Glutamatergic neuron (in vitro differentiated cells): ENCODE measurements at regions not wholly inside any gene's neighbourhood (a gene's known extent, or its start where the extent isn't known, plus 50 kb on each side); places are given as distances from the start of the nearest gene placed in this dataset.

ENCODE experiments used
- DNase-seq: peaks from one replicate; pipeline ENCODE4 v3.0.0; 2022
- H3K27ac Mint-ChIP-seq: one replicate; pipeline ENCODE4 v1.8.0; 2020; ENCODE audit warnings: mild to moderate bottlenecking, mixed read lengths, inconsistent platforms; ENCODE audit not compliant: unreplicated experiment
- H3K27me3 Mint-ChIP-seq: one replicate; pipeline ENCODE4 v1.8.0; 2020; ENCODE audit warnings: mild to moderate bottlenecking, moderate library complexity, mixed read lengths, inconsistent platforms; ENCODE audit not compliant: unreplicated experiment
- H3K36me3 Mint-ChIP-seq: one replicate; pipeline ENCODE4 v1.8.0; 2020; ENCODE audit warnings: mild to moderate bottlenecking, mixed read lengths, inconsistent platforms; ENCODE audit not compliant: unreplicated experiment
- H3K4me1 Mint-ChIP-seq: one replicate; pipeline ENCODE4 v1.8.0; 2020; ENCODE audit warnings: mild to moderate bottlenecking, low read depth, mixed read lengths, inconsistent platforms; ENCODE audit not compliant: unreplicated experiment
- H3K4me3 Mint-ChIP-seq: one replicate; pipeline ENCODE4 v1.8.0; 2020; ENCODE audit warnings: mild to moderate bottlenecking, mixed read lengths, inconsistent platforms; ENCODE audit not compliant: unreplicated experiment
- H3K9me3 Mint-ChIP-seq: one replicate; pipeline ENCODE4 v1.8.0; 2020; ENCODE audit warnings: mild to moderate bottlenecking, moderate library complexity, mixed read lengths, inconsistent platforms; ENCODE audit not compliant: unreplicated experiment
- CTCF ChIP-seq: fragments of 200-600 bp; sonication (generic); IDR thresholded peaks from one replicate; pipeline ENCODE4 v1.5.0; 2021; ENCODE audit not compliant: partially characterized antibody, unreplicated experiment

DNA sequence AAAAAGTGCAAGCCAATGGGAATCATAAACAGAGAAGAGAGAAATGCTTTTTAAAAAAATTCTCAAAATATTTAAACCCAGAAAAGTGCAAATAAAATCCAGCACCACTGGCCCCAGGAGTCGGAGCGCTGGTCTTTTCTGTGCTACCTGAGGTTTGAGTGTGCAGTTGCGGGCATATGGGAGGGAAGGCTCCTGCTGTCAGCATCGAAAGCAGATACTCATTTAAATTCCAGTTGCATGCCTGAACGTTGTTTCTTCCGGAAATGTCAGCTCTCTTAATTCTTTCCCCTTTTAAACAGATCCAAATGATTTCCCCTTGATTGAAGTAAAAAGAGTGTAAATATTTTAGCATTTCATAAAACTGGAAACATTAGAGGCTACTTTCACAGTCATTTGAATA is 240.5 kb upstream of the GPR26 start:
- Mint-ChIP-seq H3K9me3 (no peaks in the 10 kb centered on the region), H3K4me1 (peaks cover 26% of the 10 kb centered on the region), H3K27me3 (peaks cover 5% of the 10 kb centered on the region), H3K36me3 (no peaks in the 10 kb centered on the region), H3K4me3 (no peak overlapping the region), H3K27ac (no peak overlapping the region)
- DNase-seq = no peak
- no peak for TF ChIP-seq CTCF

GRCh38 chr10:123427165-123427786 is 238.9 kb upstream of the GPR26 start:
- Mint-ChIP-seq H3K36me3 (no peaks in the 10 kb centered on the region), H3K4me1 (peaks cover 26% of the 10 kb centered on the region), H3K27me3 (peaks cover 3% of the 10 kb centered on the region), H3K9me3 (no peaks in the 10 kb centered on the region), H3K27ac (no peak overlapping the region), H3K4me3 (no peak overlapping the region)
- no peak for DNase-seq
- no peak for TF ChIP-seq CTCF

DNA sequence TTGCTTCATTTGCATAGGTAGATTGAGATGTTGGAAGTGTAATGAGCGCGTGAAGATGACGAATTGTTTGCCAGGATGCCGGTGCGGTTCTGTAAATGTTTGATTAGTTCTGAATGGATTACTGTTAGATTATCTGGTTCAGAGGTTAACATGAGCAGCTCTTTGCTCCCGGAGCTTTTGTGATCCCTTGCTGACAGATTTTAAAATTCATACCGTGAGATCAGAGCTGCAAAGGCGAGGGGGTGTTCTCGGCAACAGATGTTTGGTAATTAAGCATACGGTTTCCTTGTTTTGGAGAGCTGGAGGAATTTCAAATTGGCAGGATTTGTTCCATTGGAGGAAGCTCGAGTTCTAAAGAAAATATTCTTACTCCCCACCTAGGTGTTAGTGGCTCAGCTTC is 237.8 kb upstream of the GPR26 start:
- Mint-ChIP-seq H3K27ac (peak overlapping the region; percentile 2), H3K27me3 (peaks cover 3% of the 10 kb centered on the region), H3K4me3 (peak overlapping the region; percentile 11), H3K9me3 (no peaks in the 10 kb centered on the region), H3K4me1 (peaks cover 26% of the 10 kb centered on the region), H3K36me3 (no peaks in the 10 kb centered on the region)
- no peak for TF ChIP-seq CTCF
- DNase-seq = no peak

GRCh38 chr10:123429706-123430221 is 236.4 kb upstream of the GPR26 start:
- H3K27me3 Mint-ChIP-seq = peaks cover 3% of the 10 kb centered on the region
- no peak overlapping the region for H3K27ac Mint-ChIP-seq
- DNase-seq = no peak
- no peak for TF ChIP-seq CTCF
- H3K4me3 Mint-ChIP-seq = no peak overlapping the region
- no peaks in the 10 kb centered on the region for H3K36me3 Mint-ChIP-seq
- peaks cover 26% of the 10 kb centered on the region for H3K4me1 Mint-ChIP-seq
- H3K9me3 Mint-ChIP-seq = no peaks in the 10 kb centered on the region

DNA sequence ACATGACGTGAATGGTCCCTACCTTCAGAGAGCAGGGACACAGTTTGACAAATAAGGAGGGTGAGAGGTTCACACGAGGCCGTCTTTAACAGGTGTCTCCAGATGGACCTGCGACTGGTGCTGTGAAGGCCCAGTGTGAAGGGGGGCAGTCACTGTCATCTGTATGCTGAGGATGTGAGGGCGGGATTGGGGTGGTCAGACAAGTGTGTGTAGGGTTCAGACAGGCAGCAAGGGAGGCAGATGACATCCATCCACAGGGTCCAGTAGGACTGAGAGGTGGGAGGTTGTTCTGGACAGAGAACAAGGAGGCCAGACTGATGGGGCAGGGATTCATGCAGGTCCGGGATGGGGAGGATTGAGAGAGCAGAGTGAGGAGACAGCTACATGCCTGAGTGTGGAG is 232.6 kb upstream of the GPR26 start:
- no peaks in the 10 kb centered on the region for H3K36me3 Mint-ChIP-seq
- H3K27ac Mint-ChIP-seq = no peak overlapping the region
- H3K4me3 Mint-ChIP-seq = no peak overlapping the region

More for the DNA sequence above, 232.6 kb upstream of the GPR26 start:
- no peak for TF ChIP-seq CTCF
- Mint-ChIP-seq H3K4me1 (peaks cover 12% of the 10 kb centered on the region), H3K9me3 (no peaks in the 10 kb centered on the region), H3K27me3 (peaks cover 3% of the 10 kb centered on the region)
- no peak for DNase-seq
